GM12891 (cell line): ENCODE measurements at regions not wholly inside any gene's neighbourhood (a gene's known extent, or its start where the extent isn't known, plus 50 kb on each side); places are given as distances from the start of the nearest gene placed in this dataset.

Experiments used
- POLR2A ChIP-seq: IDR thresholded peaks from 2 replicates; pipeline ENCODE4 v1.6.1; 2011; ENCODE audit warnings: low read depth, low read length, control low read depth
- POLR2AphosphoS5 ChIP-seq: IDR thresholded peaks from 2 replicates; pipeline ENCODE4 v1.6.1; 2011; ENCODE audit warnings: low read depth, low read length, control low read depth
- POU2F2 ChIP-seq: IDR thresholded peaks from 2 replicates; pipeline ENCODE4 v1.6.1; 2011; ENCODE audit warnings: low read depth, mild to moderate bottlenecking, control low read depth, low read length, moderate library complexity
- SPI1 ChIP-seq: IDR thresholded peaks from 2 replicates; pipeline ENCODE4 v1.6.1; 2011; ENCODE audit warnings: low read depth, low read length, control low read depth
- TAF1 ChIP-seq: IDR thresholded peaks from 2 replicates; pipeline ENCODE4 v1.6.1; 2011; ENCODE audit warnings: low read depth, low read length, control low read depth

DNA sequence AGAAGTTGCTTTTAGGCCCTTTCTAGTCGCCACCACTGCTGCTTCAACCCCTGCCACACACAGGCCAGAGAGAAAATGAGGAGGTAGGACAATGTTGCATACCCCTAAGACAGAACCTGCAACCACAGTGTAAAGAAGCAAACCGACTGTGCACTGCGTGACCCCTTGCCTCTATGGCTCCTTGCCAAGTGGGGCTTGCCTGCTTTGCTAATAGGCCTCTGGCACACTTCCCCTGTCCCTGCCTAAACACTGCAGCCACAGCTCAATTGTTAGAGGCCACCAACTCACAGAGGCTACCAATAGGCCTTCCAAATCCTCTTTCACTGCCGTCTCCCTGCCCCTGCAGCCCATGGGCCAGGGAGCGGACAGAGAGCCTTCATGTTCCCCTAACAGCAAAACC is 280.1 kb downstream of the CDH10 start:
- TF ChIP-seq POLR2AphosphoS5, result no peak
- TF ChIP-seq TAF1, result no peak
- TF ChIP-seq POLR2A, result no peak
- no peak for TF ChIP-seq SPI1
- no peak for TF ChIP-seq POU2F2
